Endometrium (tissue), 2 donors: ENCODE measurements at regions not wholly inside any gene's neighbourhood (a gene's known extent, or its start where the extent isn't known, plus 50 kb on each side); places are given as distances from the start of the nearest gene placed in this dataset.
"Not testable (repeated sequence)": the region's sequence is repeated elsewhere in the genome, so short reads cannot be mapped to it uniquely, and the experiment has no call there.

ENCODE experiments used
- FAIRE-seq: peaks from 2 replicates; lab custom pipeline; 2012; peaks lifted over from hg19 to GRCh38; lab: Jason Lieb, UNC
- donor health status: control.
- donor health status: control.

DNA sequence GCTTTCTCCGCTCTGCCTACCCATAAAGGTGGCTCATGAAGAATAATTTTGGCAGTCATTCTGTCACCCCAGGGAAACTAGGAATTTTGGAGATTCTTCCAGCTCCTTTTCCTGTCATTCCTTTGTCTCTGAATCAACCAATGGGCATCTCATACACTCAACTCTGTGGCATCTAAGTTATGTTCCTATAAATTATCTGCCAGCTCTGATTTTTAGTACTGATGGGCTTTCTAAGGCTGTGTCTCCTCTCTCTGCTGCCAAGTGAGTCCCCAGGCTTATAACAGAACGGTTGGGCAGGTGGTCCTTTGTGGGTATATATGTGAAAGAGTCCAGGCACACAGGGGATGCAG is 226.8 kb downstream of the NMUR2 start:
- FAIRE-seq: no peak

GRCh38 chr5:152177626-152178349 is 227.3 kb downstream of the NMUR2 start:
- FAIRE-seq: no peak

DNA sequence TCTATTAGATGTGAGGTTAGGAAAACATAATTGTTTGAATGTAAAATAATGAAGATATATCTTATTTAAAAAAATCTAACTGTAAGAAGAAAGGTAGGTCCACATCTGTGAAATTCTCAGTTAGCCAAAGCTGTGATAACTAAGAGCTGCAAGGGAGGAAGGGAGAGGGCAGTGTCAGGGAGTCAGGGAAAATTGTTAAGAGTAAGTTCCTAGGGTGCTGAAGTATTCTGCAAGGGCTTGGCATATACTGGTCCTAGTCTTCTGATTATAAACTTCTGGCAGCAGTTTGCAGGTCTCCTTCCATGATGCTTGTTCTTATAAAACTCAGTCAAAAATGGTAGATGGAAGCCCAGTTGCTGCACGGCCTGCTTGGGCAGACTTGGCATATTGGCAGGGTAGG is 233.2 kb downstream of the NMUR2 start:
- no peak for FAIRE-seq

GRCh38 chr5:152170350-152170749 is 234.7 kb downstream of the NMUR2 start:
- no peak for FAIRE-seq

GRCh38 chr5:152164860-152165259 is 240.2 kb upstream of the GLRA1 start:
- FAIRE-seq: no peak

- FAIRE-seq: not testable (repeated sequence)
Observed at GRCh38 chr5:152159894-152160293, 235.2 kb upstream of the GLRA1 start.

- not testable (repeated sequence) for FAIRE-seq
Observed at GRCh38 chr5:152154452-152154851, 229.8 kb upstream of the GLRA1 start.

GRCh38 chr5:152151940-152152339 is 227.3 kb upstream of the GLRA1 start:
- FAIRE-seq: no peak

DNA sequence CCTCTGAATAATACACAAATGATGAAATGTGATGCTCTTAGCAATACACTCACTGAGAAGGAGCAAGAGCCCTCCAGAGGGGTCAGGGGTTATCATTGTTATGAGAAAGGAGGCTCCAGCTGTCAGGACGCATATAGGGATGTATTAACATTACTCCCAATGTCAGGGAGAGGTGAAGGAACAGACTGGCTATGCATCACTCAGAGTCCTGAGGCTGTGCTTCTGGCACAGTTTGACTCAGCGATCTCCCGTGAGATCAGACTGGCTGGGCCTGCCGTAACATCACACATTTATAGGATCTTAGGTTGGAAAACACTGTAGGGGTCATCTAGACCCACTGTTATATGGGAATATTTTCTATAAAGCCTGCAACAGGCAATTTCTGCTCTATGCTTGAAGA is 226.5 kb upstream of the GLRA1 start:
- FAIRE-seq: no peak

DNA sequence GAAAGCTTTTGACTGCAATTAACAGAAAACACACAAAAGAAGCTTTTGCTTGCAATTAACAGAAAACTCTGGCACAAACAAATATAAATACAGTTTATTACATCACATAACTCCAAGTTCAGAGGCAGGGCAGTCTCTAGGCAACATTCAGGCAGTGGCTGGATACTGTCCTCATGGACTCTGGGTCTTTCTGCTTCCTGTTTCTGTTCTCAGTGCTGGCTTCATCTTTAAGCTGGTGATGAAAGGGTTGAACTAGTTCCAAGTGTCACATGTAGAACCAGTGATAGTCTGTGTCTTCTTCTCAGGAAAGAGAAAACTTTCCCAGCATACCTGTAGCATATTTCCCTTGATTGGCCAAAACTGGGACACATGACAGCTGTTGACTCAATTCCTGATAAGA is 222.6 kb upstream of the GLRA1 start:
- FAIRE-seq: peak; percentile 35

- no peak for FAIRE-seq
Observed at GRCh38 chr5:152146566-152146965, 221.9 kb upstream of the GLRA1 start.

DNA sequence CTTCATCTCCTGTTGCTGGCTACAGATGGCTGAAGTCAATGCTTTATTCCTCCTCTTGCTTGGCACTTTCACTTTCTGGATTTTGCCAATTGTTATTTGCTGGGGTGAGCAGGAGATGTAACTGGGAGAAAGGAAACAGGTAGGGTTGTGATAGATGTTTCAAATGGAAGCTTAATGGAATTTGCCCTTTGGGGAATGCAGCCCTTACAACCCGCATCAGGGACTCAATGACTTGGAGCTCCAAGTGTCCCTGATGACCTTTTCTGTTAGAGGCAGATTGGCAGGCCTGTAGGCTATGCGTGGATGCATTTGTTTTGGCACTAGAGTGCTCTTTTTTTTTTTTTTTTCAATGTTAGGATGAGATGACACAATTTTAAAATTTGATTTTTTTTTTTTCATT is 219.9 kb upstream of the GLRA1 start:
- no peak for FAIRE-seq

- FAIRE-seq: no peak
Observed at GRCh38 chr5:152144030-152144429, 219.4 kb upstream of the GLRA1 start.

- no peak for FAIRE-seq
Observed at GRCh38 chr5:152142840-152143469, 218.3 kb upstream of the GLRA1 start.

DNA sequence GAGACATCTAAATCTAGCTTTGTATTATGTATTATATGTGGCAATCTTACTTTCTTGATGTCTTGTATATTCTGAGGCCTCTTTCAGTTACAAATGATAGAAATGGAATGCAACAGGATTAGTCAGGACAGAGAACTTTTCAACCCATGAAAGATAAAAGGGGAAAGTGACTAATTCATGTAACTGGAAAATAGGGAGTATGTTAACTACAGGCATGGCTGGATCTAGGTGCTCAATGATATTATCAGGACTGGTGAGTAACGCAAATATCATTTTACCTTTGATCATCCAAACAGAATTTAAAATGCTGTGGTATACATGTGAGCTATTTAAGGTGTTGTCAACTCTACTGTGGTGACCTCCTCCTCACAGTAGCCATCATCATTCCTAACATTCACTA is 215.7 kb upstream of the GLRA1 start:
- no peak for FAIRE-seq

DNA sequence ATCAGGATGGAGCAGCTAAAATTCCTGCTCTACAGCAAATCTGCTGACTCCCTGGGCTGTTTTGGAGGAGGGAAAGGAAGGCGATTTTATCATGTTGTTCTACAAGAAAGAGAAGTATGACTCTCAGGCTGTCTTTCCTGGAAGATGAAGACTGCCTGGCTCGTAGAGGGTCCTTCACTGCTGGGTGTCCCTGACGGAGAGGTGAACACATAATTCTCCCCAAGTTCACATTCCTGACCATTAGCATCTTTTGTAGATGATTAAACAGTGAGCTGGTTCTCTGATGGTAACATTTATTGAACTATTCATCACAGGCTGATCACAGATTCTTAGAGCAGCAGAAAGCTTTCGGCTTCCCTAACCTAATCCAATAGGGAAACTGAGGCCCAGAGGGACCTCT is 212.4 kb upstream of the GLRA1 start:
- no peak for FAIRE-seq

- FAIRE-seq: no peak
Observed at GRCh38 chr5:152136321-152136720, 211.7 kb upstream of the GLRA1 start.

- FAIRE-seq: no peak
Observed at GRCh38 chr5:152135827-152136226, 211.2 kb upstream of the GLRA1 start.

GRCh38 chr5:152125661-152126205 is 201.1 kb upstream of the GLRA1 start:
- no peak for FAIRE-seq

- no peak for FAIRE-seq
Observed at GRCh38 chr5:152124409-152125041, 199.9 kb upstream of the GLRA1 start.

GRCh38 chr5:152118676-152119470 is 194.2 kb upstream of the GLRA1 start:
- no peak for FAIRE-seq

DNA sequence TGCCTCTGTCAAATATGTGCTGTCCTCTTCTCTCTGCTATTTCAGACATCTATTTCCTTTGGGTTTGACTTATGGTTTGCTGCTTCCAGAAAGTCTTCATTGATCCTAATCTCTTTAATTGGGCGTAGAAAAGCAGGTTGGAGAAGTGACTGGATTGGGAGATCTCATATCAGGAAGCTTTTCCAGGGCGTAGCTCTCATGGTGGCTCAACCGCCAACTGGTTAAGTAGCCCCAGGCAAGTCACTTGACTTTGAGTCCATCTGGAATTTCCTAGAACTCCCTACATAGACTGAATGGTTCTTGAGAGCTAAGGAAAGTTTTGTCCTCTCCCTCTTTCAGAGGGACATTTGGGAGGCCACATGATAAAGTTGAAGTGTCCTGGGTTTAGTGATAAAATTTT is 192.3 kb upstream of the GLRA1 start:
- FAIRE-seq: no peak

DNA sequence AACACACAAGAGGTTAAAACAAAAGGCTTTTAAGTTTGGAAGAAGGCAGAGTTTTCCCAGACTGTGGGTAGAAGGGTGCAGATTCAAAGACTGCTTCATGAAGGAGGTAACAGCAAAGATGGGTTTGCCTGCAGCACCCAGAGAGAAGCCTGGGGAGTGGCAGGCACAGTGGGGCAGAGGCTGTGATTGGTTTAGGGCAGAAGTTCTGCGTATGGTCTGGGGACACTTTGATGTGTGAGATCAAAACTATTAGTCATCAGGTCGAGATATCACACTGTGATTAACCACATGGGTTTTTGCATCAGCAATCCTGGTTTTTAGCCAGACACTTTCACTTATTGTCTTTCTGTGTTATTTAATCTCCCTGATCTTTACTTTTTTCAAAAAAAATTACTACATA is 188.8 kb upstream of the GLRA1 start:
- no peak for FAIRE-seq
